T47D (cell line): ENCODE measurements at regions not wholly inside any gene's neighbourhood (a gene's known extent, or its start where the extent isn't known, plus 50 kb on each side); places are given as distances from the start of the nearest gene placed in this dataset.

Experiments used
- DNase-seq, 2 experiments: peaks; one replicate each; pipeline versions ENCODE4 v3.0.0 to v3.0.0-alpha.2; 2011 to 2012; ENCODE audit warnings: low read depth in 1 of 2, low spot score in 1 of 2
- JUND ChIP-seq: IDR thresholded peaks from 2 replicates; pipeline ENCODE4 v1.6.1; 2012; ENCODE audit warnings: low read depth
- in situ Hi-C: cut with HindIII; loops from 2 replicates; pipeline ENCODE4 v1.10.0; 2016; ENCODE audit warnings: low sequenced_read_pairs, low pct_unique_long_range_greater_than_20kb

DNA sequence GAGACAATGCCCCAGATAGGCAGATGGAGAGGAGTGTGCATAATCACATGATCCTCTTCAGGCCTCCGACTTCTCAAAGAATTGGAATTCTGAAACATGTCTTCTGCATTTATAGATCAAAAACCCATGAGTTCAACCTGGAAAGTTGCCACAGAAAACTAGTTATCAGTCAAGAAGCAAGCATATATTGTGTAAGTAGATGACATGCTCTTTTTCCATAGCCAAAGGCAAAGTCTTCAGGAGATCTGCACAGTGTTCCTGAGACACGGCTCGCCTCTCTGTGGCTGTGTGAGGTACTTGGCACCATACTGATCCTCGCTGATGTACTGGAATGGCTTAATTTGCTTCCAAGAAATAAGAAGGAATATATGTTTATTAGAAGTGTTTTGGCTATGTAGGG, 213.5 kb upstream of the MKI67 start:
- in situ Hi-C loops, result no loop called here
- no peak for DNase-seq
- no peak for TF ChIP-seq JUND

- in situ Hi-C loops, result no loop called here
- TF ChIP-seq JUND, result no peak
- DNase-seq, result no peak
Observed at GRCh38 chr10:128345353-128345752, 219.1 kb upstream of the MKI67 start.

DNA sequence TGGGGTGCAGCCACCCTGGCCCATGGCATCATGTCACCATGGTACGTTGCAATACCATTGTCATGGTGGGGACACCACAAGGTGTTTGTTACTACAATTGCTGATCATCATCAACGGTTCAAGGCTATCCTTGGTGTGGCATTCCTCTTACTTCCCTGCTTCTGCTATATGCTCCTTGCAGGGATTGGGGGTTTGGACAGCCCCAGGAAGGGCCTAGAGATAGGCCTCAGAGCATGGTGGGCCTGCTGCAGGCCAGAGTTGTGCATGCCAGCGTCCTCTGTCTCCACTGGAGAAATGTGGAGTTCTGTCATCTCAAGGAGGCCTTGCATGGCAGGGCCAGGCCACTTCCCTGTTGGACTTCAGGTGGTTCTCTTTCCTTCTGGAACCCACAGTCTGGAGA, 234.6 kb upstream of the MKI67 start:
- DNase-seq, result no peak
- no peak for TF ChIP-seq JUND
- in situ Hi-C loops, result no loop called here

- no peak for TF ChIP-seq JUND
- no peak for DNase-seq
- in situ Hi-C loops, result no loop called here
Observed at GRCh38 chr10:128361487-128361886, 235.3 kb upstream of the MKI67 start.

GRCh38 chr10:128362514-128362913, 236.3 kb upstream of the MKI67 start:
- TF ChIP-seq JUND, result no peak
- in situ Hi-C loops, result no loop called here

DNA sequence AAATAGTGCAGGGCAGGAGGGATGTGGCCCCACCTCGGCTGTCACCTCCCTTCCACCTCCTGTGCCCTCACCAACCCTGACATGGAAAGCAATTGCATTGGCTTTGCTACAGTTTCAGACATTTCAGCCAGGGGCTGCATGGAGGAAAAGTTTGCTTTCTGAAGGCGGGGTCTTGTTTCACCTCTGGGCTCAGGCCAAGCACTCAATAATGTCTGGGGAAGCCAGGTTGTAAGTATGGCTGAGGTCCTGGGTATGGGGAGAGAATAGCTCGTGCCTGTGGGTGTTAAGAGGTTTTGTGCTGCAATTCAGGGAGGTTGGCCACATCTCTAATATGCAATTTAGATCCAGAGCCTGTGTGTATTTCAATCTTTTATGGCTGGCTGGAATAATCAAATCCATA, 238.4 kb upstream of the MKI67 start:
- DNase-seq, result no peak
- in situ Hi-C loops, result no loop called here
- no peak for TF ChIP-seq JUND

More at GRCh38 chr10:128362514-128362913, 236.3 kb upstream of the MKI67 start:
- DNase-seq, result no peak

DNA sequence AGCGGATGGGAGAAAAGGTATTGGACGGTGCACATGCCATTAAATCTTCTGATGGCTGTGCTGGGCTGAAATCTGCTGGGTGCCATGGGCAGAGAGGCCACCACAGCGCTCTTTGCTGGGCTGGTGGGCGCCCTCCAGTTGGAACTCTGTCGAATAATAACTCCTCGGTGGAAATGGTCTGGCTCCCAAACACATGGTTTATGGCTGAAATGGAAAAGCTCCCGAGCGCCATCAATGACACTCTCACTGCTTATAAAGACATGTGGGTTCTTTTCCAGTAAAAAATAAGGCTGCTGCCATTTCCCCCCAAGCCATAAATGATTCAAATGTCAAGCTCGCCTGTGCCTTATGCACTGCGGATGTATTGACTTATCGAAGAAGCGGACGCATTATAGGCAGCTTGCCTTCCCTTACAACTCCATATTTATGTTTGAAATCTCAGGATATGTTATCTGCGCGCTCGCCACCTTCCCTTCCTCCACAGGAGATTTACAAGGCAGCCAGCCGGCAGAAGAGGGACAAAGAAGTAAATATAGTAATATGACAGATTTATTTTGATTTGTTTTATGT, 239.0 kb upstream of the MKI67 start:
- DNase-seq, result no peak
- in situ Hi-C loops, result no loop called here
- no peak for TF ChIP-seq JUND

DNA sequence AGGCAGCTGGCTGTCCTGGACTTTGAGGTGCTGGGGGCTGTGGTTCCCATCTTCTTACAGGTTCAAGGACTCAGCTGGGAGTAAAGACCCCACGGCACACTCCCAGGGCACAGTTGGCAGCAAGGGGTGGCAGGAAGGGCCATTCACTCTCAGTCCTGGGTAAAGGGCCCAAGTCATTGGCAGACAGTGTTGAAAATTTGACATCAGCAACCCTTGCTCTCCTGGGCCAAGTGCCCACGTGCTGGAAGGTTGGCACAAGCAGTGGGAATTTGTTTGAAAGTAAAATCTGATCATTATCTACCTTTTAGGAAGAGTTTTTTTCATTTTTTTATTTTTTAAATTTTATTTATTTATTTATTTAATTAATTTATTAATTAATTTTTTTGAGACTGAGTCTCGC, 241.6 kb upstream of the MKI67 start:
- no peak for DNase-seq
- in situ Hi-C loops, result no loop called here
- no peak for TF ChIP-seq JUND

GRCh38 chr10:128369101-128369650, 243.0 kb upstream of the MKI67 start:
- no peak for DNase-seq
- in situ Hi-C loops, result no loop called here
- no peak for TF ChIP-seq JUND

DNA sequence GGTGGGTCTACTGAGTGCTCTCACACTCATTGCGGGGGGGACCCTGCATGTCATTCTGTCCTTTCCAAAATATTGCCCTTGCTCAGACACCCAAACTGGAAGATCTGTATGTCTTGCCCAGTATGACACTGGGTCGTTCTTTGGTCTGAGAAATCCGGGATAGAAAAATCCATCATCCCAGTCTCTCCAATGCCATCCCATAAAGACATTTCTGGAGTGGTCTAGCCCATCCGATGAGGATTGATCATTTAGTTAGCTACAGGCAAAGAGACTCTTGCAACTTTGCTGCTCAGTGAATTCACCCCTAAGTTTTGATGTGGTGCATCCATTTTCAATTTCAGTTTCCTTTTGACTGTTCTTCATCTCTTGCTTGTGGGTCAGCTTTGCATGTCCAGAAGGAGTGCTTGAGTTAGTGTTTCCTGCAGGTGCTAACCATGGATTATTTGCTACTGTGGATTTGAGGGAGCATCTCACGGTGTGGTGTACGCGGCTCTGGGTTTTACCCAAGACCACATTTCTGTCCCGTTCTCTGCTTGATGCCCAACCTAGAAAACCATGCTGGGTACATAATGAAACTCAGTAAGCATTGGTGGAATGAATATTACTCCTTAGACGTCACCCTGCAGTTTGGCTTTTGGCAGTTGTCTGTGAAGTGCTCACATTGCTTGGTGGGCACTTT, 247.0 kb upstream of the MKI67 start:
- TF ChIP-seq JUND, result no peak
- DNase-seq, result no peak
- in situ Hi-C loops, result no loop called here

DNA sequence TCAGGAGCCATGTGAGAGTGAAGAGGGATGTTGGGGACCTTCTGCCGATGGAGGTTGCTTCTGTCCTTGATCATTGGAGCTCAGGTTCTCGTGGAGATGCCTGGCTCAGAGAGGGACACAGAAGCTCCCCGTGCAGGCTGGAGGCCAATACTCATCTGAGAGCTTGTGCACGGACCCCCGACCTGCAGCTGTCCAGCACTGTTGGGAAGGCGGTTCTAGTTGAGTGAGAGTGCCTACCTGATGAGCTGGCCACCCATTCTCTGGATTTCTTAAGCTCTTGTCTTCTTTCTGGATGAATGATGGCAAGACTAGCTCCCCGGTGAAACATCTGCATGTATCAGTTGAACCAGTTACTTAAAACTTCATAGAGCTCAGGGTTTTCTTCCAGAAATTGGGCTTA, 247.6 kb upstream of the MKI67 start:
- no peak for DNase-seq
- in situ Hi-C loops, result no loop called here
- no peak for TF ChIP-seq JUND

- in situ Hi-C loops, result no loop called here
- no peak for TF ChIP-seq JUND
- DNase-seq, result no peak
Observed at GRCh38 chr10:128375171-128375570, 248.9 kb upstream of the MKI67 start.

- in situ Hi-C loops, result no loop called here
- TF ChIP-seq JUND, result no peak
- DNase-seq, result no peak
Observed at GRCh38 chr10:128377364-128377987, 251.3 kb upstream of the MKI67 start.

GRCh38 chr10:128377988-128378387, 251.8 kb upstream of the MKI67 start:
- TF ChIP-seq JUND, result no peak
- in situ Hi-C loops, result no loop called here
- no peak for DNase-seq
